ENCODE measurements at regions not wholly inside any gene's neighbourhood (a gene's known extent, or its start where the extent isn't known, plus 50 kb on each side); places are given as distances from the start of the nearest gene placed in this dataset.

- no peak for TF ChIP-seq CTCF (IDR thresholded peaks at IDR 0.05)
- no peak for TF ChIP-seq POLR2A (IDR thresholded peaks at IDR 0.05)
These were observed 440.1 kb upstream of the NFE2L3 start for GRCh38 chr7:25711940-25712339.

Measured in adrenal gland (tissue), 5 donors.